Stimulated activated effector memory CD8-positive, alpha-beta T cell treated with anti-CD3 and anti-CD28 coated beads, Interleukin-12 subunit alpha, Interleukin-12 subunit beta, amount 100 ng/mL, for 72 hours (primary cell): ENCODE measurements at regions not wholly inside any gene's neighbourhood (a gene's known extent, or its start where the extent isn't known, plus 50 kb on each side); places are given as distances from the start of the nearest gene placed in this dataset.
"Not testable (repeated sequence)": the region's sequence is repeated elsewhere in the genome, so short reads cannot be mapped to it uniquely, and the experiment has no call there.

Experiments
- ATAC-seq: fragments of 150-1000 bp; cut with Tn5 transposase; 2 replicates; pipeline ENCODE4 v1.10.0; 2021
- DNase-seq, 2 donors: peaks; one replicate each; pipeline ENCODE4 v3.0.0; 2021 to 2022; ENCODE audit warnings: low spot score in 2 of 2
- H3K27ac Mint-ChIP-seq: one replicate; pipeline ENCODE4 v1.8.0; 2022; ENCODE audit warnings: mild to moderate bottlenecking, mixed read lengths
- H3K36me3 Mint-ChIP-seq: one replicate; pipeline ENCODE4 v1.8.0; 2022; ENCODE audit warnings: mild to moderate bottlenecking, mixed read lengths
- H3K4me1 Mint-ChIP-seq: one replicate; pipeline ENCODE4 v1.8.0; 2022; ENCODE audit warnings: mixed read lengths
- H3K4me3 Mint-ChIP-seq: one replicate; pipeline ENCODE4 v1.8.0; 2022; ENCODE audit warnings: mild to moderate bottlenecking, mixed read lengths
- H3K9me3 Mint-ChIP-seq: one replicate; pipeline ENCODE4 v1.8.0; 2022; ENCODE audit warnings: mixed read lengths

DNA sequence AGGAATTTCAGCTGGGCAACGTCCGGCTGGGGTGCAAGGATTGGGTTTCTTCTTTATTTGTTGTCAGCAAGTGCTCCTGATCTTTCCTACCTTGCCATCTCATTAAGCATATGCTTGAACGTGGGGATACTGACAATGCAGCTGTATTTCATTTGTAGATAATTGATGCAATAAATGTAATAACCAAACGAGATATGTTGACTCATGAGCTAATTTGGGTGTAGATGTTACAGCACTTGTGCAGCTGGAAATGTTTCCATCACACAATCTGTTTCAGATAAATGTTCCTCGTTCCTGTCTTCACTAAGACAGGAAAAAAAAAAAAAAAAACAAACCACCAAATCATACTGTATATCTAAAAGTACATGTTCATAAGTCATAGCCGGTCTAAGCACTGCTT is 123.8 kb downstream of the DMRT2 start:
- Mint-ChIP-seq H3K27ac (no peak overlapping the region), H3K9me3 (peaks cover 6% of the 10 kb centered on the region), H3K4me3 (no peak overlapping the region), H3K36me3 (no peaks in the 10 kb centered on the region), H3K4me1 (no peaks in the 10 kb centered on the region)
- ATAC-seq (no peak), DNase-seq (no peak)

DNA sequence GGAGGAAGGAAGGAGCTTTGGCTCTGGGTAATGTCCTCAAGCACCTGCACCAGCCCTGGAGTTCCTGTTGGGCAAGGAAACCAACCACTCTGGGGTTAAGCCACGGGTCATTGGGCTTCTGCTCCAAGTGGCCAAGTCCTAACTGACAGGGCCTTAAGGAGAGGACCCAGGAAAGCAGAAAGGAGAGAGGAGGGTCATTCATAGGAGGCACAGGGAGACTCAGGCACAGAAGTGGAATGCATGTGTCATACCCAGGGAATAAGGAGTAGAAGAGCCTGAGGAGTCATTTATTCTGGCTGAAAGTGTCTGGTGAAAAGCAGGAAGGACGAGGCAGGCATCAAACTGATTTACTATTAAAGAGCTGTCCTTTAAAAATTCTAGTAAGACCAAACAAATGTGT is 129.2 kb downstream of the DMRT2 start:
- no peak overlapping the region for H3K4me3 Mint-ChIP-seq
- no peak for ATAC-seq
- H3K9me3 Mint-ChIP-seq = peaks cover 5% of the 10 kb centered on the region
- no peaks in the 10 kb centered on the region for H3K36me3 Mint-ChIP-seq
- H3K4me1 Mint-ChIP-seq = no peaks in the 10 kb centered on the region
- H3K27ac Mint-ChIP-seq = no peak overlapping the region
- DNase-seq = no peak

GRCh38 chr9:1184146-1184545 is 134.0 kb downstream of the DMRT2 start:
- no peak overlapping the region for H3K27ac Mint-ChIP-seq
- no peak for ATAC-seq
- H3K4me3 Mint-ChIP-seq = no peak overlapping the region
- H3K36me3 Mint-ChIP-seq = no peaks in the 10 kb centered on the region
- no peak for DNase-seq
- H3K9me3 Mint-ChIP-seq = peaks cover 11% of the 10 kb centered on the region
- no peaks in the 10 kb centered on the region for H3K4me1 Mint-ChIP-seq

DNA sequence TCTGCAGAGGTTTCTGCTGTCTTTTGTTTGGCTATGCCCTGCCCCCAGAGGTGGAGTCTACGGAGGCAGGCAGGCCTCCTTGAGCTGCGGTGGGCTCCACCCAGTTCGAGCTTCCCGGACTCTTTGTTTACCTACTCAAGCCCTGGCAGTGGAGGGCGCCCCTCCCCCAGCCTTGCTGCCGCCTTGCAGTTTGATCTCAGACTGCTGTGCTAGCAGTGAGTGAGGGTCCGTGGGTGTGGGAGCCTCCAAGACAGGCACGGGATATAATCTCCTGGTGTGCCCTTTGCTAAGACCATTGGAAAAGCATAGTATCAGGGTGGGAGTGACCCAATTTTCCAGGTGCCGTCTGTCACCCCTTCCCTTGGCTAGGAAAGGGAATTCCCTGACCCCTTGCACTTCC is 137.0 kb downstream of the DMRT2 start:
- H3K9me3 Mint-ChIP-seq = peaks cover 11% of the 10 kb centered on the region
- not testable (repeated sequence) for H3K36me3 Mint-ChIP-seq, H3K4me1 Mint-ChIP-seq, H3K4me3 Mint-ChIP-seq, DNase-seq, H3K27ac Mint-ChIP-seq, ATAC-seq

DNA sequence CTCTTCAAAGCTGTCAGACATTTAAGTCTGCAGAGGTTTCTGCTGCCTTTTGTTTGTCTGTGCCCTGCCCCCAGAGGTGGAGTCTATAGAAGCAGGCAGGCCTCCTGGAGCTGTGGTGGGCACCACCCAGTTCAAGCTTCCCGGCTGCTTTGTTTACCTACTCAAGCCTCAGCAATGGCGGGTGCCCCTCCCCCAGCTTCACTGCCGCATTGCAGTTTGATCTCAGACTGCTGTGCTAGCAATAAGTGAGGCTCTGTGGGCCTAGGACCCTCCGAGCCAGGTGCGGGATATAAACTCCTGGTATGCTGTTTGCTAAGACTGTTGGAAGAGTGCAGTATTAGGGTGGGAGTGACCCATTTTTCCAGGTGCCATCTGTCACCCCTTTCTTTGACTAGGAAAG is 145.5 kb downstream of the DMRT2 start:
- ATAC-seq, H3K36me3 Mint-ChIP-seq, H3K9me3 Mint-ChIP-seq, H3K4me1 Mint-ChIP-seq, H3K27ac Mint-ChIP-seq, H3K4me3 Mint-ChIP-seq, DNase-seq: not testable (repeated sequence)

- no peaks in the 10 kb centered on the region for H3K36me3 Mint-ChIP-seq
- ATAC-seq (no peak), DNase-seq (no peak)
- H3K4me3 Mint-ChIP-seq = no peak overlapping the region
- H3K9me3 Mint-ChIP-seq = peaks cover under 1% of the 10 kb centered on the region
- H3K4me1 Mint-ChIP-seq = no peaks in the 10 kb centered on the region
- H3K27ac Mint-ChIP-seq = no peak overlapping the region
Measured at GRCh38 chr9:1198085-1198484, 147.9 kb downstream of the DMRT2 start.

- no peak overlapping the region for H3K27ac Mint-ChIP-seq
- H3K9me3 Mint-ChIP-seq = no peaks in the 10 kb centered on the region
- DNase-seq = no peak
- no peaks in the 10 kb centered on the region for H3K4me1 Mint-ChIP-seq
- no peak for ATAC-seq
- H3K36me3 Mint-ChIP-seq = no peaks in the 10 kb centered on the region
- no peak overlapping the region for H3K4me3 Mint-ChIP-seq
Measured at GRCh38 chr9:1200847-1201251, 150.7 kb downstream of the DMRT2 start.

- Mint-ChIP-seq H3K9me3 (no peaks in the 10 kb centered on the region), H3K4me3 (no peak overlapping the region), H3K27ac (no peak overlapping the region), H3K36me3 (no peaks in the 10 kb centered on the region), H3K4me1 (no peaks in the 10 kb centered on the region)
- DNase-seq (no peak), ATAC-seq (no peak)
Measured at GRCh38 chr9:1201262-1201661, 151.1 kb downstream of the DMRT2 start.

DNA sequence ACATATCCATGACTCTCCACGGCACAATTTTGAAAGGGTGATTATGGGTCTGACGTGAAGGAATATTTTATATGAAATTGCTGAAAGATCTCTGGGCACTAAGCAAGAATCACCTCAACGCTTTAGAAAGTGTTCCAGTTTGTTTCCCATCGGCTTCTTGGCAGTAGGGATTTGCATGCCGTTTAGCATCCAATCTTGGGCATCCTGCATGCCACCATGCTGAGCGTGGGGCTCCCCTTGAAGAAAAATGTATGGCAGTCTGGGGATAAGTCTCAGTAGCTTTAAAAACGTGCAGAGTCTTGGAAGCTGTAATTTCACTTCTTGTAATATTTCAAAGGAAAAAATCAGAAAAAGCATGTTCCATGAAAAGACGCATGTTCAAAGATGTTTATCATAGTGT is 151.7 kb downstream of the DMRT2 start:
- Mint-ChIP-seq H3K36me3 (no peaks in the 10 kb centered on the region), H3K9me3 (no peaks in the 10 kb centered on the region), H3K27ac (no peak overlapping the region), H3K4me1 (no peaks in the 10 kb centered on the region), H3K4me3 (no peak overlapping the region)
- DNase-seq = no peak
- no peak for ATAC-seq

GRCh38 chr9:1202512-1203280 is 152.5 kb downstream of the DMRT2 start:
- DNase-seq (no peak), ATAC-seq (no peak)
- Mint-ChIP-seq H3K4me1 (no peaks in the 10 kb centered on the region), H3K27ac (no peak overlapping the region), H3K36me3 (no peaks in the 10 kb centered on the region), H3K4me3 (no peak overlapping the region), H3K9me3 (peaks cover 3% of the 10 kb centered on the region)

DNA sequence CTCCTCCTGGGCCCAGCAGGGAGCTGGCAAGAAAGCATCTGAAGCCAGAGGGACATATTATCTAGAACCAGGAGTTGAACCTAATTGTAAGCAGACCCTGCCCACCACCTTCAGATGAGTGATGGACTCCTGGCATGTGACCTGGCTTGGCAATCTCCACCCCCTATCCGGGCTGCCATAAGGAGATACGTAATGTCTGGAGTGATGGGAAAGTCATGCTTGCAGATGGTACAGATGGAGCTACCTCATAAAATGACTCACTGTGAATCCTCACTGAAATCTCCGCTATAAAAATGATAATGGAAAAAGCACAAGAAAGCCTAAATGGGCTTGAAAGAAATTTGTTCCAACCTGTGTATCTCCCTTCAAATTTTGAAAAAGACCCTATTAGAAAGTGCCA is 157.5 kb downstream of the DMRT2 start:
- no peak overlapping the region for H3K27ac Mint-ChIP-seq
- H3K36me3 Mint-ChIP-seq = no peaks in the 10 kb centered on the region
- DNase-seq = no peak
- H3K4me3 Mint-ChIP-seq = no peak overlapping the region
- no peak for ATAC-seq
- H3K9me3 Mint-ChIP-seq = peaks cover 5% of the 10 kb centered on the region
- H3K4me1 Mint-ChIP-seq = no peaks in the 10 kb centered on the region

GRCh38 chr9:1208157-1208556 is 158.0 kb downstream of the DMRT2 start:
- ATAC-seq (no peak), DNase-seq (no peak)
- no peak overlapping the region for H3K27ac Mint-ChIP-seq
- no peak overlapping the region for H3K4me3 Mint-ChIP-seq
- H3K4me1 Mint-ChIP-seq = no peaks in the 10 kb centered on the region
- H3K9me3 Mint-ChIP-seq = peaks cover 5% of the 10 kb centered on the region
- H3K36me3 Mint-ChIP-seq = no peaks in the 10 kb centered on the region

- Mint-ChIP-seq H3K27ac (no peak overlapping the region), H3K4me1 (no peaks in the 10 kb centered on the region), H3K4me3 (no peak overlapping the region), H3K36me3 (no peaks in the 10 kb centered on the region), H3K9me3 (peaks cover 5% of the 10 kb centered on the region)
- DNase-seq (no peak), ATAC-seq (no peak)
Measured at GRCh38 chr9:1210954-1211353, 160.8 kb downstream of the DMRT2 start.

DNA sequence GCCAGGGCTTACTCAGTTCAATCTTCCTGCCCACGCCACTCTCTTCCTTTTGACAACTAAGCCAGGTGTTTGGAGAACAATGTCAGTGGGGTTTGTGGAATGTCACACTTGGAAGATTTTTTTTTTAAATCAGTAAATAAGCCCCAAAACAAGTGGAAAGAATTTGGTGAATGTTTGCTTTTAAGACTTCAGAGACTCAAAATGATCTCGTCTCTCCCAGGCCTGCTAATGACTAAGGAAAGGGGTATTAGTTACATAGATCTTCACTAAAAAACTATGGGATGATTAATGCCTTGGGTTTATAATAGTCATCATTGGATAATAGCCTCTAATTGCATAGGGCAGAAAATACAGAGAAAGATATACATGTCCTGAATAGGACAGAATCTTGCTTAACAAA is 166.4 kb downstream of the DMRT2 start:
- H3K27ac Mint-ChIP-seq = no peak overlapping the region
- no peak for DNase-seq
- no peaks in the 10 kb centered on the region for H3K9me3 Mint-ChIP-seq
- H3K36me3 Mint-ChIP-seq = no peaks in the 10 kb centered on the region
- no peak for ATAC-seq
- H3K4me3 Mint-ChIP-seq = no peak overlapping the region
- no peaks in the 10 kb centered on the region for H3K4me1 Mint-ChIP-seq

DNA sequence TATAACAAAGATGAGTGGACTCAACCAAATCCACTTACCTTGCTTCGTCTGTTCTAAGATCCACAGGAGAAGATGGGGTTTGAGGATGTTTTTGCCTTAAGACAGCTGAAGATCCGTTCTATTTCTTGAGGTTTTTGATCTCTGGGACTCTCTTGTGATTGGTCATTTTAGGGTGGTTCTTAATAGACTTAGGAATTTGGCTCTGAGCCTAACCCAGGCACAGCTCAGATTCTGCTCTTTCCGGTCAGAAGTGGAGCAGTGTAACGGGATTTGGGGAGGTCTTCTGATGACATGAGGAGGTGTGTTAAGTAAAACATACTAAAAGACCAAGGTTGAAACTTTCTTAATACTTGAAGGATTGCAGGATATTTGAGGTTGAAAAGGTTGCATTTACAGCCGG is 166.9 kb downstream of the DMRT2 start:
- ATAC-seq (no peak), DNase-seq (no peak)
- Mint-ChIP-seq H3K27ac (no peak overlapping the region), H3K36me3 (no peaks in the 10 kb centered on the region), H3K4me3 (no peak overlapping the region), H3K9me3 (no peaks in the 10 kb centered on the region), H3K4me1 (no peaks in the 10 kb centered on the region)

GRCh38 chr9:1219284-1219683 is 169.1 kb downstream of the DMRT2 start:
- Mint-ChIP-seq H3K27ac (no peak overlapping the region), H3K36me3 (no peaks in the 10 kb centered on the region), H3K4me1 (no peaks in the 10 kb centered on the region), H3K4me3 (no peak overlapping the region), H3K9me3 (no peaks in the 10 kb centered on the region)
- no peak for DNase-seq
- no peak for ATAC-seq

DNA sequence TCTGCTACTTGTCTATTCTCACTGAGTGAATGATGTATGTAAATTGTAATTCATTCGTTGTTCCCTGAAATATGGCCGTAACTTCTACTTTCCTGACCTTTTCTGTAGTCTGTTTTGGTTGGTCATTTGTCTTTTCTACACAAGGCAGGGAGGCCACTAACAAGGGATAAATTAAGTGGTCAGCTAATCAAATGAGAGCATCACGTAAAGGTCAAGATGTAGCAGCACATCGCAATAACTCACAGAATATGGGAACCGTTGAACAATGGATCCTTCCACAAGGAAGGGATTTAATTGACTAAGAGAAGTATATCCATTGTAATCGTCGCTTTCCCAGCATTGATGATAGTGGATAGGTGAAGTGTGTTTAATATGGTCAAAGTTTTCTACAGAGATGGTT is 171.1 kb downstream of the DMRT2 start:
- Mint-ChIP-seq H3K4me1 (no peaks in the 10 kb centered on the region), H3K27ac (no peak overlapping the region), H3K4me3 (no peak overlapping the region), H3K9me3 (no peaks in the 10 kb centered on the region), H3K36me3 (no peaks in the 10 kb centered on the region)
- no peak for DNase-seq
- no peak for ATAC-seq
